AG08395 (cell line): ENCODE measurements at regions not wholly inside any gene's neighbourhood (a gene's known extent, or its start where the extent isn't known, plus 50 kb on each side); places are given as distances from the start of the nearest gene placed in this dataset.
"Not testable (repeated sequence)": the region's sequence is repeated elsewhere in the genome, so short reads cannot be mapped to it uniquely, and the experiment has no call there.

Experiments
- DNase-seq: peaks from one replicate; pipeline ENCODE4 v3.0.0; 2012; ENCODE audit warnings: mixed read lengths, low spot score

DNA sequence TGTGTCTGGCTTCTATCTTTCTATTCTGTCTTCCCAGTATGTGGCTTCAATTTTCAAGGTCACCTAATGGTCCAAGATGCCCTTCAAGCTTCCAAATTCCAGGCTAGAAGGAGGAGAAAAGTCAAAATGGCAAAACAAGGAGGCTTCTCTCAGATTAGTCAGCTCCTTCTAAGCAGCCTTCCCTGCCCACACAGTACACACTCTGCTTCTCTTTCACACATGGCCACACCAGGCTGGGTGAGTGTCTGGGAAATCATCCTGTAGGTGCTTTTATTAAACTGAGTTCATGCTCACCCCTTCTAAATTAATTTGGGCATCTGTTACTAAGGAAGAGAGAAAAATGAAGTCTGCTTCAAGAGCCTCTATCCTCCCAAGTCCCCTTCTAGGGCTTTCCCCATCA is 277.2 kb upstream of the MGAT5 start:
- no peak for DNase-seq

DNA sequence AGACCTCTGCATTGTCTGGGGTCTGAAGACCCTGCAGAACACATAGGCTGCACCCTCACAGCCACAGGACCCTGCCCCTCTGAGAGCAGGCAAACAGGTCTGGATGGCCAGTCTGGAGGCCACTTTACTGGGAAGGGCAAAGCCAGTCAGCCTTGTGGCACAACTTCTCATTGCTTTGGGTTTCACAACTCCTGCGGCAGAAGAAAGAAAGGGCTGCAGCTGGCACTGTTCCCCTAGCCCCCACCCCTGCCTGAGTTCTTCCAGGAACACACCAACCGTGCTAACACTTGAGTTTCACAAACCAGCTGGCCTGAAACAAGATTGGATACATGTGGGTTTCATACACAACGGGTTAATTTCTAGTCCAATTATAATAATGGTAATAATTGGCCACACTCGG is 276.5 kb upstream of the MGAT5 start:
- DNase-seq, result no peak

DNA sequence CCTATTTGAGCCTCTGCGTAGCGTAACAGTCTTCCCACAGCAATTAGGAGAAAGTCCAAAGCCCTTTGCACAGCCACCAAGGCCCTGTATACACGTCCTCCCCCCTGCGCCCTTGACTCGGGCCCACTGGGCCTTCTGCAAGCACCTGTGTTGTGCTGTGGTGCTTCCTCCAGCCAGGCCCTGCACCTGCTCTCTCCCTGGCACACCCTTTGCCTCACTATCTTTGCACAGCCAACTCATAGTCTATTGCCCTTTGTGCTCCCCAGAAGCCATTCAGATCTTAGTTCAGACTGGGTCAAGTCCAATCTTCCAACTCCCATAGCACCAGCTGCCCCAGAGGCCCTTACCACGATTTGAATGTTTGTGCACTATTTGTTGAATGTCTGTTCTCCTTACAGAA is 271.6 kb upstream of the MGAT5 start:
- DNase-seq, result no peak

DNA sequence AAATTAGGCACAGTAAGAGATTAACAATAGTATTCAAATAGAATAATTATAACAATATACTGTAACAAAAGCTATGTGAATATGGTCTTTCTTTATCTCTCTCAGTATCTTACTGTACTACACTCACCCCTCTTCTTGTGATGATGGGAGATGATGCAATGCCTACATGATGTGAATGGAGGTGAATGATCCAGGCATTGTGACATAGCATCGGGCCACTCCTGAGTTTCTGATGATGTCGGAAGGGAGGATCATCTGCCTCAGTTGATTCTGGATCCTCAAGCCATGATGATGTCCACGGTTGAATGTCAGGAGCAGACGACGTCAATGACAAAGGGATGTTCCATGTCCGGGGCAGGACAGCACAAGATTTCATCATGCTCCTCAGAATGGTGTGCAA is 268.3 kb upstream of the MGAT5 start:
- DNase-seq, result no peak

DNA sequence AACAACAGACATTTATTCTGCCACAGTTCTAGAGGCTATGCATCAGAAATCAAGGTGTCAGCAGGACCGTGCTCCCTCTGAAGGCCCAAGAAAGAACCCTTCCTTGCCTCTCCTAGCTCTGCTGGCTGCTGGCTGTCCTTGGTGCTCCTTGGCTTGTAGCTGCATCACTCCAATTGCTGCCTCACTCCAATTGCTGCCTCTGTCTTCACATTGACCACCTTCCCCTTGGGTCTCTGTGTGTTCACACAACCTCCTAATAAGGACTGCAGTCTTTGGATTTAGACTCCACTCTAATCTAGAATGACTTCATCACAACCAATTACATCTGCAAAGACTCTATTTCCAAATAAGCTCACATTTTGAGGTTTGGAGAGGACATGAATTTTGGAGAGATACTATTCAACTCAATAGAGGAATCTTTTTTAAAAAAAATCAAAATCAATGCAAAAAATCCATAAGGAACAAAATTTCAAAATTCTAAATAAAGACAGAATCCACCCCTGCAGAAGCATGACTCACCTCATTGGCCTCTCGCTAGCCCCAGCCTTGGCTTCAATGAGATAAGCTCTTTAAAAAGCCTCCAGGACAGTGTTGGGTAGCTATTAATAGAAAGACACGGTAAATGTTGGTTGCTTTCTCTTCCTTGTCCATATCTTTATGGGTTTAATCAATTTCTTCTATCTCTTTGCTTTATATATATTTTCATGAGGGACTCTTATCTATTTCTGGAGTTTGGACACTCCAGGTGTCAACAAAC is 267.6 kb upstream of the MGAT5 start:
- peak; percentile 42 for DNase-seq

DNA sequence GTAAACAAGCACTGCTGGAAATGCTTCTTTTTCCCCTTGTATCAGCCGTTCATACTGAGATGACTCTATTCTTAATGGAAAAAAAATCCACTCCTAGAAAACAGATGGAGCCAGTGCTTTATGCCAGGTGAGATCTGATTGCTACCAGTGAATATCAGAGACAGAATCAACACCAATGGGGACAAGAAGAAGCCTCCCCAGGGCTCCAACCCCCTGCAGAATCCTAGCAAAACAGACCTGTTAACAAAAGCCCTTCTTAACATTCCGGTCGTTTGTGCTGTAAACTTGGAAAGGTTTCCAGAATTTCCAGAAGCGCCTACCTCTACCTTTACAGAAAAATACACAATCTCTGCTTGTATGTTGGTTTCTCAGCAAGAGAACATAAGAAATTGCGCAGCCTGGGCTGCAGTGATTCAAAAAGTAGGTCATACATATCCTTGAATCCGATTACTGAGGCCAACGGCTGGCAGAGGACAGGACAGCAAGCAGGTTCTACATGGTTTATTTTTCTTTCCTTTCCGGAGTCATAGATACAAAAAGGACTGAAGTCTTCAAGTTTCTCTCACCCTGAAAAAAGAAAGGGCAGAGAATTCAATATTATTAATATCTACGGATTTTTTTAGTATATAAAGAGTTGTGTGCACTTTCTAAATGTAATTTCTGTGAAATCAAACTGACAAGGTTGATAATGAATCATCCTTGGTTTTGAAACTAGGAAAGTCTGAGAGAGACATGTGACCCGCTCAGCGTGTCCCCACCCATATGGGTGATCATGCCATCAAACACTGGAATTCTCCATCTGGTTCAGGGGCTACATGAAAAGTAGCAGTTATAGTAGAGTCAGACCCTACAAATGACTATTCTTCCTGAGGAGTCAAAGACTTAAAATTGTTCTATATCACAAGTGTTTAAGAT is 266.7 kb upstream of the MGAT5 start:
- DNase-seq, result no peak

DNA sequence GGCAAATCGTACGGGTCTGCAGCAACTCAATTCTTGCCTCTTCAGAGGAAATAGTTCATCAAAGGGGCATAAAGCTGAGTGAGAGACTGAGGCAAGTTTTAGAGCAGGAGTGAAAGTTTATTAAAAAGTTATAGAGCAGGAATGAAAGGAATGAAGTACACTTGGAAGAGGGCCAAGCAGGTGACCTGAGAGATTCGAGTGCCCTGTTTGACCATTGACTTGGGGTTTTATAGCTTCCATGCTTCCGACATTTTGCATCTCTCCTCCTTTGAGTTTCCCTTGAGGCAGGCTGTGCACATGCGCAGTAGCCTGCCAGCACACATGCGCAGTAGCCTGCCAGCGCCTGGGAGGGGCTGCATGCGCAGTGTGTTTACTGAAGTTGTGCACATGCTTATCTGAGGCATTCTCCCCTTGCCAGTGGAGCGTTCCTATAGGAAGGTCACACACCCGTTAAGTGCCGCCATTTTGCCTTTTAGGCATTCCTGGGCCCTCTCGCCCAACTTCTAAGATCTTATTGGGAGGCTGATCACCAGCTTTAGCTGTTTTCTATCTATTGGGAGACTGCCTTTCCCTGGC is 265.5 kb upstream of the MGAT5 start:
- no peak for DNase-seq

DNA sequence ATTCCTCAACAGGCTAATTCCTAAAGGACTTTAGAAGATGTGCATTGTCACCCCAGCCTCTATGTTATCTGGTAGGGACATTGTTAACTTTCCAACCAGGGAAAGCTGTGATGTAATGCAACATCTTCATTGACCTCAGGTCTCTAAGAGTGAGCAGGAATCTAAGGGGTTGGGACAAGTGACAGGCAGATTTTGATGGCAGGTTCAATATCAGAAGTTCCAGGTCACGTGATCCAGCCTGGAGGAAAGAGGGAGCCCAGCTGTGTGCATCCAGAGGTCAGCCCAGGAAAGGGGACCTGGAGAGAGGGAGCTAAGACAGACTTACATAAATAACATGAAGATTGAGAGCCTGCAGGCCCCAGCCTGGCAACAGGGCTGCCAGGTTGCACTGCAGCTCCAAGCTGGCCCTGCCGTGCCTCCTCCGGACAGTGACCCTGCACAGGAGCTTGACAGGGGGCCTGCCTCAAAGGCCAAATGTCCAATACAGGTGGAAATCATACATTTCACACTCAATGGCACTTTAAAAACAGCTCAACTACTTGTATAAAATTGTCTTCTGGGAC is 262.2 kb upstream of the MGAT5 start:
- no peak for DNase-seq

DNA sequence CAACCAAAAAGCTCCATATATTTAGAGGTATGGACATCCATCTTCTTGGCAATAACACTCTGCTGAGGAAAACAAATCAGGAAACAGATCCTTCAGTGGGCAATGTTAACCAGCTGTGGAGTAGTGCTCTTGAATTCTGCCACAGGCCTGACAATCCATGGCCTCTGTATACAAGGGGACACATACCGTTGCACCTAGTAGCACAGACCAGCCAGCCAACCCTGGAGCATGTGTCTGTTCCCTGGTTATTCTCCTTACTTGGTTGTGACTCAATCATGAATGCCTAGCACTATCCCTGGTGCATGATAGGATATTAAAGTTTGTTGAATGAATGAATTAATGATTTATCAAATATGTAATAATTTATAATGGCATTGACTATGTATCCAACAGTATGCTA is 261.4 kb upstream of the MGAT5 start:
- DNase-seq, result no peak

DNA sequence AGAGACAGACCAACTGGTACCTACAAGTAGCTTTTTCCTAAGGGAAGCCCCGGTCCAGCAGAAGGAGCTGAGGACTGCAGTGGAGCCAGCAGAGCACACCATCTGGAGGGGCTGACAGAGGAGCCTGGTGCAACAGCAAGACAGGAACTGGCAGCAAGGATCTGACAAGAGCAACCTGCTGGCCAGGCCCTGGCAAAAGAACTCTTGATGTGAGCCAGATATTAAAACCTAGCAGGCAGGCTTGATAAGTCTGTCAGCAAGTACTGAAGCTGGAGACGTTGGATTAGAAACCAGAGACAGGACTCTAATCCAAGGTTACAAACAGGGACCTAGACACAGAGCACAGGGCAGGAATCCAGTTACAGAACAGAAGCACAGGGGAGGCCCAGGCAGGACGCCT is 260.7 kb upstream of the MGAT5 start:
- no peak for DNase-seq

DNA sequence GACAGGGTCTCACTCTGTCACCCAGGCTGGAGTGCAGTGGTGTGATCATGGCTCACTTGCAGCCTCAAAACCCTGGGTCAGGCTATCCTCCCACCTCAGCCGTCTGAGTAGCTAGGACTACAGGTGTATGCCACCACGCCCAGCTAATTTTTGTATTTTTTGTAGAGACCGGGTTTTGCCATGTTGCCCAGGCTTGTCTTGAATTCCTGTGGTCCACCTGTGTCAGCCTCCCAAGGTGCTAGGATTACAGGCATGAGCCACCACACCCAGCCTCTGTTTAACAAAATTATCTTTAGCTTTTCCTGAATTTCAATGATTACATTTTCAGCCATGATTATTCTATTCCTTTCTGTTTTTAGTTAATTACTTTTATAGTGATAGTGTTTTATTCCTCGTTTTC is 255.1 kb upstream of the MGAT5 start:
- DNase-seq, result not testable (repeated sequence)

DNA sequence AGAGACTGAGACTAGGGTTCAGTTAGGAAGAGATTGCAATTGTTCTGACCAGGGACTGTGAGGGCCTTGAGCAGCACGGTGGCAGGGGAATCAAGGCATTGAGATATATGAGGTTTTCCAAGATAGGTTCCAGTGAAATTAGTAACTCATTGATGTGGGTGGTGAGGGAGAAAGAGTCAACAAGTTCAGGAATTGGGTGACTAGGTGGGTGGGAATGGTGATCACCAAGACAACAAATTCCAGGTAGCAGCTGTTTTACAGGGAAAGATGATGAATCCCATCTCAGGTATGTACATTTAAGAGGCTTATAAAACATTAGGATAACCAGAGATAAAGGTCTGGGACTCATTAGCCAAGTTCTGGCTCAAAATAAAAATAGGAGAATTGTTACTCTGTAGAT is 251.5 kb upstream of the MGAT5 start:
- DNase-seq, result no peak

DNA sequence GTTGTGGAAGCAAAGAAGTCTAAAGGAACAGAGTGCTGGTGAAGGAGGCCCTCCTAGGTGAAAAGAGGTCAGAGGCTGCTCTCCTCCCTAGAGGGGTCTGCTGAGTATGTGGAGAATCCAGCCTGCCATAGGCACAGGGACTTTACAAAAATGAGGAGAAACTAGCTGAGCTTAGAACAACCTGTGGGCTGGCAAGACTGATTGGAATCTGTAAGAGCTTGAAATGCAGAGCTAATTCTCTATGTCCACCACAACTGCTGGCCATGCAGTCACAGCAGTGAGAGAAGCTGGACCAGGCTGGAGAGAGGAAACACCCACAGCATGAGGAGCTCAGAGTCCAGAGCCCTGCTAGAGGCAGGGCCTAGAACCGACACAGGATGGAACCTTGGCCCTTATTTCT is 251.0 kb upstream of the MGAT5 start:
- DNase-seq, result no peak

DNA sequence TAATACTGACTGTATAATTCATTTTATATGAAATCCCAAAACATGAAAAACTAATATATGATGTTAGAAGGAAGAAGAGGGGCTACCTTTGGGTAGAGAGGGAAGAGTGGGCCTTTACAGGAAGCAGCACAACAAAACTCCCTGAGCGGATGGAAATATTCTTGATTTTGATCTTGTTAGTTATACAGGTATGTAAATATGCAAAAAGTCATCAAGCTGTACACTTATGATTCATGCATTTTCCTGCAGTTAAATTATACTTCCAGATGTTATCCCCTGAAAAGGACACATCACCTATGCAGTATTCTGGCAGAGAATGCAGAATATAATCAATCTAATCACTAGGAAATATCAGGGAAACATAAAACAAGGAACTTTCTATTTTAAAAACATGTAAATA is 249.4 kb upstream of the MGAT5 start:
- no peak for DNase-seq

DNA sequence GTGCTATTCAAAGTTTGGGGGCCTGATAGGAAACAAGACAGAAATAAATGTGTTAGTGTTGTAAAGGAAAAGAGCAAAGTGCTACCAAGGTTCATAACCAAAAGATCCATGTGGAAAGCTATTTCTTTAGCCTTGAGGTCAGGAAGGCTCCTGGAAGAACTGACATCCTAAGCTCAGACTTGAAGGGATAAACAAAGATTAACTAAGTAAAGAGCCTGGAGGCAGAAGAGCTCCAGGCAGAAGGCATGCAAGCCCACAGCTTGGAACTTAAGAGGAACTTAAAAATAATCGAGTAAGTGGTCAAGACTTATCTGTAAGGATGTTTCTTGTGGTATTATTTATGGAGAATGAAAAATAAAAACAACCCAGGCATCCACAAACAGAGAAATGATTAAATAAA is 245.0 kb upstream of the MGAT5 start:
- DNase-seq, result no peak

DNA sequence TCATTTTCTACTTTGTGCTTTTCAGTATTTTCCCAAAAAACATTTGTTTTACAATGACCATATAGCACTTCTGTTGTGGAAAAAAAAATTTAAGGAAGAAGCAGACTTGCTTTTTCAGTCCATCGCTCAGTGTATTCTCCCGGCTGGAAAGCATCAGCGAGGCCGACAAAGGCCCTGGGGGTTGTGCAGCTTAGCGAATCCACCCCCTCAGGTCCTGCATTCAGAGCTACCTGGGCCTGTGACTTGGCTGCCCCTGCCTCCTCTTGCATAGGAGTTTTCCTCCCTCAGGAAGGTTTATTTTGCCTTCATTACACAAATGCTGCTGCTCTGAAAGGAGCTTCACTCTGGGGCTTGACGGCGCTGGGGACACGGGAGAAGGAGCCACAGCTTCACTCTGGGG is 244.4 kb upstream of the MGAT5 start:
- DNase-seq, result no peak

DNA sequence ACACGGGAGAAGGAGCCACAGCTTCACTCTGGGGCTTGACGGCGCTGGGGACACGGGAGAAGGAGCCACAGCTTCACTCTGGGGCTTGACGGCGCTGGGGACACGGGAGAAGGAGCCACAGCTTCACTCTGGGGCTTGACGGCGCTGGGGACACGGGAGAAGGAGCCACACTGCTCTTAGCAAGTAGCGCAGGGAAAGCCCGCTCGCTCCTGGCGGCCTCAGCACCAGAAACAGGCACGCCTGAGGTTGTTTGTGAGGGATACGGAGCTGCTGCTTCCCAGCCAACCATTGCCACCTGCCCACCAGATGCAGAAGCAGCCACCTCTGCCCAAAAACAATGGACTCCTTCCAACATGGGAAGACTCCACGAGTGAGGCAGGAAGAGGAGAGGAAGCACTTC is 244.0 kb upstream of the MGAT5 start:
- not testable (repeated sequence) for DNase-seq

DNA sequence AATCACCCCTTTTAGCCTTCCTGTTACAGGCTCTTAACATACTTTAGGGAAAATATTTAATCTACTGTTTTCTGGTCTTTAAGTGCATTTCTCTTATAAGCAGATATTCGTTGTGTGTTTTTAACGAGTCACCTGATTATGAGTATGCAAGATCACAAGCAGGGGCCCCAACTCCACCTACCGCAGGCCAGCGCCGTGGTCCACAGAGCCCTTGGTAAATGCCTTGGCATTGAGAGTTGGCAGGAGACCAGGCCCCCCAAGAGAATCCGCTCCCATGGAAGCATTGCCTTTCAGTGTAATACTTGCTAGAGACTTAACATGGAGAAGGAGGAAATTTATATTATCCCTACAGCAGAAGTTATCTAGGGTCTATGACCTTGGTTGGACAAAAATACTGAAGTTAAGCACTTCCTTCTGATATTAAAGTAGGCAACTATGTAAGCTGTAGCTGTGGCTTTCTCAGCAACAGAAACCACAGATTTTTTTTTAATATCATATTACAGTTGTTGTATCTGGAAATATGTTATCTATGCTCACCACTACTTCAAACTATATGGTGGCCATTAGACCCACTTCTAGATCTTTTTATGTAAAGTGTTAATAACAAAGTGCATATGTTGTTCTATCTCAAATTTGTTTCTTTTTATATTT is 241.8 kb upstream of the MGAT5 start:
- no peak for DNase-seq

DNA sequence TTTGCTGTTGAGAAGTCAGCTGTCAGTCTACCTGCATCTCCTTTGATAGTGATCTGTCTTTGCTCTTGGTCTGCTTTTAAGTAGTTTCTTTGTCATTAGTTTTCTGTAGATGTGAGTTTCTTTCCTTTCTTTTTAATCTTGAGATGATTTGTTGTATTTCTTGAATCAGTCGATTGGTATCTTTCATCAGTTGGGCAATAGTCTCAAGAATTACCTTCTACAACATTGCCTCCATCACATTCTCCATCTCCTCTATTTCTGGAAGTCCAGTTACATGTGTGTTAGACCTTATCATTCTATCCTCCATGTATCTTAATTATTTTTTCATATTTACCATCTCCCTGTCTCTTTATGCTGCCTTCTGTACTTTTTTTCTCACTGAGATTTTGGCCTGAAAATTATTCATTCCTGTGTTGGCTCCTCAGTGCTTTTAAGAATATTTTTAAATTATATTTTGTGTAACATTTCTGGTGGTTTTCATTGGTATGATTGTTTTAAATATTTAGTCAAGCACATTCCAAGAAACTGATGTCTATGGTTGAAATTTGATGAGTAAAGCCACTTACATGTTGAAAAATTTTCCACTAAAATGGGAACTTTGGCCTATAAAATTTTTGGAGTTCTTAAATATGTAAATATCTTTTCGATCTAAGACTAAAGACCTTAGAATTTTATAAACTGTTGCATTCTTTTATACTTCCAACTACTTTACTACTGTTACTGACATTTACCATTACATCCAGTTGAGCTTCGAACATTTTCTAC is 239.5 kb upstream of the MGAT5 start:
- no peak for DNase-seq

DNA sequence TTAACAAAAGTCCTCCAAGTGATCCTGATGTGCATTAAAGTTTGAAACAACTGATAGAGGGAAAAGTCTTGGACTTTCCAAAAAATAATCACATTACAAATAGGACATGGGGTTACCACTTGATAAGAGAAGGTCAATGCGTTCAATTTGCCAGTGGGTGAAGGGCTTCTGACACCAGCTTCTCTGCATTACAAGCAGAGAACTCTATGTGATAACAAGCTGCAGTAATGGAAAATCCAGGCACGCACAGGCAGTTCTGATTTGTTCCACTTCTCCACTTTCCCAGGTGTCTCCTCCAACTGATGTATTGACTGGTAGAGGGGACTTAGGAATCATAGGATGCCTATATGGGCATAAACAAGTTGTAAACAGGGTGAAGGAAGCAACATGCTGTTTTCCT is 234.0 kb upstream of the MGAT5 start:
- DNase-seq, result no peak

DNA sequence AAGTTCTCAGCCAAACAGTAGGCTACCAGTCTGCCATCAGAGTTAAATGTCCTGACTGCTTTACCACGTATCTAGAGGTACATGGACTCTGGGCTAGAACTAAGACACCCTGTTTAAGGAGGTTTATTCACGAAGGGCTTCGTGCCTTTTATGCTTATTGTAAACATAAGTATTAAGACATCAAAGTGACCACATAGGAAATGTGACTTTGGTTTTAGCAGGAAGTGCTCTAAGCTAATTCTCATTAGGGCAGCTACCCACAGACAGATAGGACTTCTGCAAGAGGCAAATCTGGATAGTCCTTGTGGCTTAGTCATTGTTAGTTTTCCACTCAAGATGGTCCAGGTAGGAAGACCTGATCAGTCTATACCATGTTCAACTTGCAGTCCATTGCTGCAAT is 233.3 kb upstream of the MGAT5 start:
- no peak for DNase-seq
